ENCODE measurements at regions not wholly inside any gene's neighbourhood (a gene's known extent, or its start where the extent isn't known, plus 50 kb on each side); places are given as distances from the start of the nearest gene placed in this dataset.
"Not testable (repeated sequence)": the region's sequence is repeated elsewhere in the genome, so short reads cannot be mapped to it uniquely, and the experiment has no call there.

DNA sequence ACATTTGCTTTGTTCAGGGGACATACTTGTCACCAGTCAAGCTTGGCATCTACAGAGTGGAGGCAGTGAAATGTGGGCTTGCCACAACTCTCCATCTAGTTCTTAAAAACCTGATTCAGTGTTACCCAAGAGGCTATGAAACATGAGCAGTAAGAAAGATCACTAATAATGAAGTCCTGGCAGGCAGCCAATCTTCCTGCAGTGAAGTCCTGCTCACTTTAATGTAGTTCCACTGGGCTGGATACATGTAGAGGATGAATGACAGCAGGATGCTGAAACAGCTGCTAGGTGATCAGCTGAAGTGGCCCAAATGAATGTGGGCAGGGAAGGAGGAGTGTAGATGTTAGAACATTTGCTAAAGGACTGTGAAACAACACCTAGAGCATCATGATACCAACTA lies 1213.1 kb downstream of the OLFM4 start:
- no peak for ATAC-seq (ENCODE audit: insufficient read depth, low FRiP score)
- H3K4me3 ChIP-seq = no peak overlapping the region

DNA sequence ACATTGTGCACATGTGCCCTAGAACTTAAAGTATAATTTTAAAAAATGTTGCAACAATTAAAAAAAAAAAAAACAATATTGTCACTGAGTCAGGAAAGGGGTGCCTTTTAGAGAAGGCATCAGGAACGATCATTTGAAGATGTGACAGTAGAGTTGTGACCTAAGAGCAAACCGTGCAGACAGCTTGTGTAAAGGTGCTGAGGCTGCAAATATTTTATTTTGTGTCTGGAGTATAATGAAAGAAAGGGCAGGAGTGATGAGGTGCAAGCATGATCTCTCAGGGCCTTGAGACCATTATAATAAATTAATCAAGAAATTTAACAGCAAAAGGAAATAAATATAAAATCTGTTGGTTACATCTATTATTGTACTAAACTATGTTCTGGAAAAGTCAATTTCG lies 1219.7 kb downstream of the OLFM4 start:
- DNase-seq = no peak

More for the DNA sequence above, 1213.1 kb downstream of the OLFM4 start:
- peak; percentile 14 to 62 (median 23) for DNase-seq
- H3K36me3 ChIP-seq (ENCODE audit: control insufficient read depth in 4 of 4, insufficient read depth in 4 of 4, low read length in 4 of 4) = no peaks in the 10 kb centered on the region
- H3K27me3 ChIP-seq (ENCODE audit: control insufficient read depth in 3 of 3, insufficient read depth in 3 of 3, low read length in 2 of 3) = no peaks in the 10 kb centered on the region
- no peak overlapping the region for H3K9ac ChIP-seq (ENCODE audit: insufficient read depth in 1 of 2, low read length in 2 of 2)
- no peaks in the 10 kb centered on the region for H3K9me3 ChIP-seq (ENCODE audit: control insufficient read depth in 4 of 4, insufficient read depth in 3 of 4, low read length in 3 of 4)
- H3K4me1 ChIP-seq (ENCODE audit: control insufficient read depth in 5 of 5, insufficient read depth in 5 of 5, low read length in 5 of 5) = no peaks in the 10 kb centered on the region
- TF ChIP-seq, protein P1, sequence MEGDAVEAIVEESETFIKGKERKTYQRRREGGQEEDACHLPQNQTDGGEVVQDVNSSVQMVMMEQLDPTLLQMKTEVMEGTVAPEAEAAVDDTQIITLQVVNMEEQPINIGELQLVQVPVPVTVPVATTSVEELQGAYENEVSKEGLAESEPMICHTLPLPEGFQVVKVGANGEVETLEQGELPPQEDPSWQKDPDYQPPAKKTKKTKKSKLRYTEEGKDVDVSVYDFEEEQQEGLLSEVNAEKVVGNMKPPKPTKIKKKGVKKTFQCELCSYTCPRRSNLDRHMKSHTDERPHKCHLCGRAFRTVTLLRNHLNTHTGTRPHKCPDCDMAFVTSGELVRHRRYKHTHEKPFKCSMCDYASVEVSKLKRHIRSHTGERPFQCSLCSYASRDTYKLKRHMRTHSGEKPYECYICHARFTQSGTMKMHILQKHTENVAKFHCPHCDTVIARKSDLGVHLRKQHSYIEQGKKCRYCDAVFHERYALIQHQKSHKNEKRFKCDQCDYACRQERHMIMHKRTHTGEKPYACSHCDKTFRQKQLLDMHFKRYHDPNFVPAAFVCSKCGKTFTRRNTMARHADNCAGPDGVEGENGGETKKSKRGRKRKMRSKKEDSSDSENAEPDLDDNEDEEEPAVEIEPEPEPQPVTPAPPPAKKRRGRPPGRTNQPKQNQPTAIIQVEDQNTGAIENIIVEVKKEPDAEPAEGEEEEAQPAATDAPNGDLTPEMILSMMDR (IDR thresholded peaks at IDR 0.05; ENCODE audit: control extremely low read depth, extremely low read depth) = no peak
- H3K27ac ChIP-seq (ENCODE audit: low read depth in 1 of 2, low read length in 1 of 2) = no peak overlapping the region

DNA sequence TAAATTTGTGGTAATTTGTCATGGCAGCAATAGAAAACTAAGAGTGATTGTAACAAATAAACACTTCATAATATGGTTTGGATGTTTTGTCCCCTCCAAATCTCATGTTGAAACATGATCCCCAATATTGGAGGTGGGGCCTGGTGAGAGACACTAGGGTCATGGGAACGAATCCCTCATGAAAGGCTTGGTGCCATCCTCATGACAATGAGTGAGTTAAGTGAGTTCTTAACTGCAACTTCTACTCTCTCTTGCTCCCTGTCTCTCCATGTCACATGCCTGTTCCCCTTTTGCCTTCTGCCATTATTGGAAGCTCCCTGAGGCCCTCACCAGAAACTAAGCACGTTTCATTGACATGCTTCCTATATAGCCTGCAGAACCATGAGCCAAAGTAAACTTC lies 1233.2 kb downstream of the OLFM4 start:
- Histone ChIP-seq H3K9ac (ENCODE audit: insufficient read depth in 1 of 2, low read length in 2 of 2) (no peak overlapping the region), H3K4me1 (ENCODE audit: control insufficient read depth in 5 of 5, insufficient read depth in 5 of 5, low read length in 5 of 5) (no peaks in the 10 kb centered on the region), H3K9me3 (ENCODE audit: control insufficient read depth in 4 of 4, insufficient read depth in 3 of 4, low read length in 3 of 4) (peaks cover 0 to 2% (median 0%) of the 10 kb centered on the region in 4 donors), H3K36me3 (ENCODE audit: control insufficient read depth in 4 of 4, insufficient read depth in 4 of 4, low read length in 4 of 4) (no peaks in the 10 kb centered on the region), H3K27me3 (ENCODE audit: control insufficient read depth in 3 of 3, insufficient read depth in 3 of 3, low read length in 2 of 3) (no peaks in the 10 kb centered on the region), H3K27ac (ENCODE audit: low read depth in 1 of 2, low read length in 1 of 2) (no peak overlapping the region), H3K4me3 (no peak overlapping the region)
- TF ChIP-seq, protein P1 (IDR thresholded peaks at IDR 0.05; ENCODE audit: control extremely low read depth, extremely low read depth) = no peak
- no peak for ATAC-seq (ENCODE audit: insufficient read depth, low FRiP score)
- 67 to 72% methylated on average over 2 of the region's 2 CpGs for WGBS, 2 donors
- DNase-seq = no peak

More for the DNA sequence above, 1219.7 kb downstream of the OLFM4 start:
- H3K4me3 ChIP-seq = no peak overlapping the region
- no peaks in the 10 kb centered on the region for H3K9me3 ChIP-seq (ENCODE audit: control insufficient read depth in 4 of 4, insufficient read depth in 3 of 4, low read length in 3 of 4)
- H3K36me3 ChIP-seq (ENCODE audit: control insufficient read depth in 4 of 4, insufficient read depth in 4 of 4, low read length in 4 of 4) = no peaks in the 10 kb centered on the region
- no peaks in the 10 kb centered on the region for H3K27me3 ChIP-seq (ENCODE audit: control insufficient read depth in 3 of 3, insufficient read depth in 3 of 3, low read length in 2 of 3)
- no peak overlapping the region for H3K27ac ChIP-seq (ENCODE audit: low read depth in 1 of 2, low read length in 1 of 2)
- H3K9ac ChIP-seq (ENCODE audit: insufficient read depth in 1 of 2, low read length in 2 of 2) = no peak overlapping the region
- H3K4me1 ChIP-seq (ENCODE audit: control insufficient read depth in 5 of 5, insufficient read depth in 5 of 5, low read length in 5 of 5) = no peaks in the 10 kb centered on the region
- no peak for ATAC-seq (ENCODE audit: insufficient read depth, low FRiP score)
- WGBS, 2 donors = 54 to 76% methylated on average over 3 of the region's 3 CpGs
- TF ChIP-seq, protein P1 (IDR thresholded peaks at IDR 0.05; ENCODE audit: control extremely low read depth, extremely low read depth) = no peak

DNA sequence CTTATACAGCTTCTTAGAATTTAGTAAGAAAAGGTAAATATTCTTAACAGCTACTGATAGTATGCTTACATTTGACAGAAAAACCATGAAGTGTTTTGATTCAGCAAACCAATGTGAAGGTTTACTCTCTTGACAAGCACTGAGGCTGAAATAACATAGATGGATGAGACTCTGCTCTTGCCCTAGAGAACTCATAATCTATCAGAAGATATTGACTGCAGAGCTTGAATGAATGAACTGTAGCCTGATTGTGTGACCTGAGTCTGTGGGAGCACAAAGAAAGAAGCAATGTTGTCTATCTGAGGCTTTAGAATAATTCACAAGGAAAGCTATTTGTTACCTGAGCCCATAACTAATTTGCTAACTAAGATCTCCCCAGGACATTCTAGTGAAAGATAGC lies 1235.3 kb downstream of the OLFM4 start:
- no peaks in the 10 kb centered on the region for H3K4me1 ChIP-seq (ENCODE audit: control insufficient read depth in 5 of 5, insufficient read depth in 5 of 5, low read length in 5 of 5)
- TF ChIP-seq, protein P1 (IDR thresholded peaks at IDR 0.05; ENCODE audit: control extremely low read depth, extremely low read depth) = no peak
- ATAC-seq (ENCODE audit: insufficient read depth, low FRiP score) = no peak
- peaks cover 0 to 2% (median 0%) of the 10 kb centered on the region in 4 donors for H3K9me3 ChIP-seq (ENCODE audit: control insufficient read depth in 4 of 4, insufficient read depth in 3 of 4, low read length in 3 of 4)
- no peak overlapping the region for H3K27ac ChIP-seq (ENCODE audit: low read depth in 1 of 2, low read length in 1 of 2)
- DNase-seq = no peak
- no peak overlapping the region for H3K4me3 ChIP-seq
- H3K27me3 ChIP-seq (ENCODE audit: control insufficient read depth in 3 of 3, insufficient read depth in 3 of 3, low read length in 2 of 3) = no peaks in the 10 kb centered on the region
- no peak overlapping the region for H3K9ac ChIP-seq (ENCODE audit: insufficient read depth in 1 of 2, low read length in 2 of 2)
- no peaks in the 10 kb centered on the region for H3K36me3 ChIP-seq (ENCODE audit: control insufficient read depth in 4 of 4, insufficient read depth in 4 of 4, low read length in 4 of 4)

DNA sequence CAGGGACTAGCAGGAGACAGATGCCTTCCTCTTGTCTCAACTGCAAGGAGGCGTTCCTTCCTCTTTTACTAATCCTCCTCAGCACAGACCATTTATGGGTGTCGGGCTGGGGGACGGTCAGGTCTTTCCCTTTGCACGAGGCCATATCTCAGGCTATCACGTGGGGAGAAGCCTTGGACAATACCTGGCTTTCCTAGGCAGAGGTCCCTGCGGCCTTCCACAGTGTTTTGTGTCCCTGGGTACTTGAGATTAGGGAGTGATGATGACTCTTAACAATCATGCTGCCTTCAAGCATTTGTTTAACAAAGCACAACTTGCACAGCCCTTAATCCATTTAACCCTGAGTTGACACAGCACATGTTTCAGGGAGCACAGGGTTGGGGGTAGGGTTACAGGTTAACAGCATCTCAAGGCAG lies 1238.6 kb downstream of the OLFM4 start:
- not testable (repeated sequence) for H3K9ac ChIP-seq (ENCODE audit: insufficient read depth in 1 of 2, low read length in 2 of 2); H3K36me3 ChIP-seq (ENCODE audit: control insufficient read depth in 4 of 4, insufficient read depth in 4 of 4, low read length in 4 of 4); H3K27ac ChIP-seq (ENCODE audit: low read depth in 1 of 2, low read length in 1 of 2); H3K27me3 ChIP-seq (ENCODE audit: control insufficient read depth in 3 of 3, insufficient read depth in 3 of 3, low read length in 2 of 3); H3K4me3 ChIP-seq; DNase-seq; H3K4me1 ChIP-seq (ENCODE audit: control insufficient read depth in 5 of 5, insufficient read depth in 5 of 5, low read length in 5 of 5); H3K9me3 ChIP-seq (ENCODE audit: control insufficient read depth in 4 of 4, insufficient read depth in 3 of 4, low read length in 3 of 4); ATAC-seq (ENCODE audit: insufficient read depth, low FRiP score)
- WGBS, 2 donors = 46 to 54% methylated on average over 6 of the region's 6 CpGs

Data from lung (tissue), 11 donors.